MCF 10A (cell line): ENCODE measurements at regions not wholly inside any gene's neighbourhood (a gene's known extent, or its start where the extent isn't known, plus 50 kb on each side); places are given as distances from the start of the nearest gene placed in this dataset.
"Not testable (repeated sequence)": the region's sequence is repeated elsewhere in the genome, so short reads cannot be mapped to it uniquely, and the experiment has no call there.

ENCODE experiments used
- BruUV-seq: library from RNA; stranded (reverse); fragments of 400-500 nt; replicated peaks from 2 replicates; lab custom pipeline; 2021; lab: Mats Ljungman, UMichigan
- CTCF ChIA-PET: fragments of 300-600 bp; sonication (Branson Sonifier 250); formaldehyde crosslinking; extraction: SDS; loops from one replicate; lab custom pipeline; 2021; ENCODE audit warnings: antibody characterized with exemption, inconsistent platforms; lab: Yijun Ruan, JAX
- POLR2A ChIA-PET: fragments of 300-600, 350-650 bp; sonication (Branson Sonifier 250); formaldehyde crosslinking; extraction: SDS; loops from one replicate; lab custom pipeline; 2020; ENCODE audit warnings: antibody characterized with exemption, inconsistent platforms; lab: Yijun Ruan, JAX
- DNase-seq: peaks from one replicate; pipeline ENCODE4 v3.0.0-alpha.2; 2018; ENCODE audit not compliant: unreplicated experiment
- H3K27ac Mint-ChIP-seq: one replicate; pipeline ENCODE4 v1.8.0; 2022; ENCODE audit warnings: mild to moderate bottlenecking, low read depth, mixed read lengths; ENCODE audit not compliant: unreplicated experiment
- H3K27me3 Mint-ChIP-seq: one replicate; pipeline ENCODE4 v1.8.0; 2022; ENCODE audit warnings: mixed read lengths; ENCODE audit not compliant: insufficient read depth, unreplicated experiment
- H3K36me3 Mint-ChIP-seq: one replicate; pipeline ENCODE4 v1.8.0; 2022; ENCODE audit warnings: mild to moderate bottlenecking, moderate library complexity, mixed read lengths; ENCODE audit not compliant: insufficient read depth, unreplicated experiment
- H3K4me1 Mint-ChIP-seq: one replicate; pipeline ENCODE4 v1.8.0; 2022; ENCODE audit warnings: mixed read lengths; ENCODE audit not compliant: insufficient read depth, unreplicated experiment
- H3K4me3 Mint-ChIP-seq: one replicate; pipeline ENCODE4 v1.8.0; 2022; ENCODE audit warnings: mild to moderate bottlenecking, moderate library complexity, mixed read lengths; ENCODE audit not compliant: unreplicated experiment
- H3K9me3 Mint-ChIP-seq: one replicate; pipeline ENCODE4 v1.8.0; 2022; ENCODE audit warnings: mixed read lengths; ENCODE audit not compliant: unreplicated experiment
- CTCF ChIP-seq: fragments of 200-600 bp; IDR thresholded peaks from one replicate; pipeline ENCODE4 v1.8.0; 2022; ENCODE audit warnings: antibody characterized with exemption, mild to moderate bottlenecking; ENCODE audit not compliant: unreplicated experiment
- intact Hi-C: fragments of 100-400 bp; cut with micrococcal nuclease; formaldehyde crosslinking; loops from 2 replicates; pipeline ENCODE4 v1.14.1; 2022

- no peaks in the 10 kb centered on the region for H3K36me3 Mint-ChIP-seq
- no peak overlapping the region for H3K4me3 Mint-ChIP-seq
- no peaks in the 10 kb centered on the region for H3K27me3 Mint-ChIP-seq
- intact Hi-C loops: no loop called here
- POLR2A ChIA-PET: no interaction called here
- H3K4me1 Mint-ChIP-seq: no peaks in the 10 kb centered on the region
- no TSS peak for BruUV-seq
- CTCF ChIA-PET: no interaction called here
- no peak overlapping the region for H3K27ac Mint-ChIP-seq
- no peak for TF ChIP-seq CTCF
- peaks cover 8% of the 10 kb centered on the region for H3K9me3 Mint-ChIP-seq
- DNase-seq: no peak
These were observed 115.2 kb downstream of the ZNF37A start for GRCh38 chr10:38209332-38209731.

- H3K4me1 Mint-ChIP-seq, H3K9me3 Mint-ChIP-seq, POLR2A ChIA-PET, intact Hi-C loops, CTCF ChIA-PET, H3K36me3 Mint-ChIP-seq, BruUV-seq, DNase-seq, H3K4me3 Mint-ChIP-seq, H3K27ac Mint-ChIP-seq, H3K27me3 Mint-ChIP-seq: not testable (repeated sequence)
These were observed 115.6 kb downstream of the ZNF37A start for GRCh38 chr10:38209748-38210147.

- POLR2A ChIA-PET: no interaction called here
- intact Hi-C loops: no loop called here
- no TSS peak for BruUV-seq
- Mint-ChIP-seq H3K4me3 (no peak overlapping the region), H3K4me1 (no peaks in the 10 kb centered on the region), H3K27ac (no peak overlapping the region), H3K36me3 (no peaks in the 10 kb centered on the region), H3K9me3 (peaks cover 4% of the 10 kb centered on the region), H3K27me3 (no peaks in the 10 kb centered on the region)
- TF ChIP-seq CTCF: no peak
- no peak for DNase-seq
- CTCF ChIA-PET: no interaction called here
These were observed 118.3 kb downstream of the ZNF37A start for GRCh38 chr10:38212460-38212859.

- Mint-ChIP-seq H3K36me3 (no peaks in the 10 kb centered on the region), H3K4me3 (no peak overlapping the region), H3K4me1 (no peaks in the 10 kb centered on the region), H3K27ac (no peak overlapping the region), H3K9me3 (peaks cover 8% of the 10 kb centered on the region), H3K27me3 (no peaks in the 10 kb centered on the region)
- no peak for TF ChIP-seq CTCF
- intact Hi-C loops: no loop called here
- BruUV-seq: no TSS peak
- no peak for DNase-seq
- CTCF ChIA-PET: no interaction called here
- POLR2A ChIA-PET: no interaction called here
These were observed 132.2 kb downstream of the ZNF37A start for GRCh38 chr10:38226385-38226784.

- Mint-ChIP-seq H3K9me3 (peaks cover 11% of the 10 kb centered on the region), H3K27ac (no peak overlapping the region), H3K27me3 (no peaks in the 10 kb centered on the region), H3K4me1 (no peaks in the 10 kb centered on the region), H3K36me3 (no peaks in the 10 kb centered on the region), H3K4me3 (no peak overlapping the region)
- ChIA-PET POLR2A (no interaction called here), CTCF (no interaction called here)
- intact Hi-C loops: no loop called here
- no TSS peak for BruUV-seq
- TF ChIP-seq CTCF: no peak
- DNase-seq: no peak
These were observed 134.3 kb downstream of the ZNF37A start for GRCh38 chr10:38228394-38228793.

- H3K9me3 Mint-ChIP-seq: peaks cover 16% of the 10 kb centered on the region
- H3K4me3 Mint-ChIP-seq, H3K36me3 Mint-ChIP-seq, H3K27ac Mint-ChIP-seq, H3K4me1 Mint-ChIP-seq, BruUV-seq, DNase-seq, POLR2A ChIA-PET, CTCF ChIA-PET, H3K27me3 Mint-ChIP-seq, intact Hi-C loops: not testable (repeated sequence)
These were observed 144.3 kb downstream of the ZNF37A start for GRCh38 chr10:38238479-38238878.
